ENCODE measurements at regions not wholly inside any gene's neighbourhood (a gene's known extent, or its start where the extent isn't known, plus 50 kb on each side); places are given as distances from the start of the nearest gene placed in this dataset.
"Not testable (repeated sequence)": the region's sequence is repeated elsewhere in the genome, so short reads cannot be mapped to it uniquely, and the experiment has no call there.

DNA sequence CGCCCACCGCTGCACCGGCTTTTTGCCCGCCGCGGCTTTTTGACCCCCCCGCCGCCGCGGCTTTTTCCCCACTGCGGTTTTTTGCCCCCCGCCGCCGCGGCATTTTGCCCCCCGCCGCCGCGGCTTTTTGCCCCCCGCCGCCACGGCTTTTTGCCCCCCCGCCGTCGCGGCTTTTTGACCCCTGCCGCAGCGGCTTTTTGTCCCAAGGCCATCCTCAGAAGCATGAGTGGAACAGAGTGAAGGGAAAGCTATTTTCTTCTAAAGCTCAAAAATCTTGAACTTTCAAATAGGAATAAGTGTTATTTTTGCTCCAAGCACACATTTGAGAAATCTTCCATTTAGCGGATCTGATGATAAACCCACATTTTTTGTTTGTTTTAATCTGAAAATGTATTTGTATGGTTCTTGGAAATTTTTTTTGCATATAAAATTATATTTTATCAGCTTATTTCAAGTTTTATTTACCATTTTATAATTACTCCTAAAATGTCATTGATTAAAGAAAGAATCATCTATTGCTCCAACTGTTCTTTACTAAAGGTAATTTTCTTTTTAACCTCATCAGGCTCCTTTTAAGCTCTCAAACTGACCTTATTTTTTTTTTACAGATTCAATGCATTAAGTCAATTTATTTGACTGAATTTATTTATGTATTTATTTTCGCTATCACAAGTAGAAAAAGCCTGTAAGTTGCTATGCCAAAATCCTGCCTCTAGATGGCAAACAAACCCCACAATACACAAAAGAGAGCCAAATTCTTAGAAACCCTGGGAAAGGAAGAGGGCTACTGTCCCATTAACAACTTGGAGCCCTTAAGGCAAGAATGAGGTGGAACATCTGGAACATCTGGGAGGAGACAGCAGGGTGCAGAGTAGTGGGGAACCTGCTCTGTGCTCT, 460.3 kb downstream of the ZNF33B start:
- peak in 1 of 2 experiments; percentile 3 for DNase-seq

DNA sequence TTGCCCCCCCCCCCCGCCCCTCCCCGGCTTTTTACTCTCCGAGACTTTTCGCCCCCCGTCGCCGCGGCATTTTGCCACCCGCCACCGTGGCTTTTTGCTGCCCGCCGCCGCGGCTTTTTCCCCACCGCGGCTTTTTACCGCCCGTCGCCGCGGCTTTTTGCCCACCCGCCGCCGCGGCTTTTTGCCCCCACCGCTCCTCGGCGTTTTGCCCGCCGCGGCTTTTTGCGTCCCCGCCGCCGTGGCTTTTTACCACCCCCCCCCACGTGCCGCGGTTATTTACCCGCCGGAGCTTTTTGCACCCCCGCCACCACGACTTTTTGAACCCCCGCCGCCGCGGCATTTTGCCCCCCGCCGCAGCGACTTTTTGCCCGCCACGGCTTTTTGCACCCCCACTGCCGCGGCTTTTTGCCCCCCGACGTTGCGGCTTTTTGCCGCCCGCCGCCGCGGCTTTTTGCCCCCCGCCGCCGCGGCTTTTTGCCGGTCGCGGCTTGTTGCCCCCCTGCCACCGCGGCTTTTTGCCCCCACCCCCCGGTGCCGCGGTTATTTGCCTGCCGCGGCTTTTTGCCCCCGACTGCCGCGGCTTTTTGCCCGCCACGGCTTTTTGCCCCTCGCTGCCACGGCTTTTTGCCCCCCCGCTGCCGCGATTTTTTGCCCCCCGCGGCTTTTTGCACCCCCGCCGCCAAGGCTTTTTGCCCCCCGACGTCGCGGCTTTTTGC, 461.1 kb downstream of the ZNF33B start:
- no peak for DNase-seq

DNA sequence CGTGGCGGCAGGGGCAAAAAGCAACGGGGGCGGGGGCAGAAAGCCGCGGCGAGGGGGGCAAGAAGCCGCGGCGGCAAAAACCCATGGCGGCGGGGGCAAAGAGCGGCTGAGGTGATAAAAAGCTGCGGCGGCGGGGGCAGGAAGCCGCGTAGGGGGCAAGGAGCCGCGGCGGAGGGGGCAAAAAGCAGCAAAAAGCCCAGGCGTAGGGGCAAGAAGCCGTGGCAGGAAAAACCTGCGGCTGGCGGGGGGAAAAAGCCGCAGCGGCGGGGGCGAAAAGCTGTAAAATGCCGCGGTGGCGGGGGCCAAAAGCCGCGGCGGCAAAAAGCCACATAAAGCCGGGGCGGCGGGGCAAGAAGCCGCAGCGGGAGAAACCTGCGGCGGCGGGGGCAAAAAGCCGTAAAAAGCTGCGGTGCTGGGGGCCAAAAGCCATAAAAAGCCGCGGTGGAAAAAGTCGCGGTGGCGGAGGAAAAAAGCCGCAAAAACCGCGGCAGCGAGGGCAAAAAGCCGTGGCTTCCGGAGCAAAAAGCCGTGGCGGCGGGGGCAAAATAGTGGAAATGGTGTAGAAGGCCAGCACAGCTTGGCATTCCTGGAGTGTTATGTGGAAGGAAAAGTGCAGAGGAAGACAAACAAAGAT, 487.8 kb downstream of the ZNF33B start:
- DNase-seq, result no peak

DNA sequence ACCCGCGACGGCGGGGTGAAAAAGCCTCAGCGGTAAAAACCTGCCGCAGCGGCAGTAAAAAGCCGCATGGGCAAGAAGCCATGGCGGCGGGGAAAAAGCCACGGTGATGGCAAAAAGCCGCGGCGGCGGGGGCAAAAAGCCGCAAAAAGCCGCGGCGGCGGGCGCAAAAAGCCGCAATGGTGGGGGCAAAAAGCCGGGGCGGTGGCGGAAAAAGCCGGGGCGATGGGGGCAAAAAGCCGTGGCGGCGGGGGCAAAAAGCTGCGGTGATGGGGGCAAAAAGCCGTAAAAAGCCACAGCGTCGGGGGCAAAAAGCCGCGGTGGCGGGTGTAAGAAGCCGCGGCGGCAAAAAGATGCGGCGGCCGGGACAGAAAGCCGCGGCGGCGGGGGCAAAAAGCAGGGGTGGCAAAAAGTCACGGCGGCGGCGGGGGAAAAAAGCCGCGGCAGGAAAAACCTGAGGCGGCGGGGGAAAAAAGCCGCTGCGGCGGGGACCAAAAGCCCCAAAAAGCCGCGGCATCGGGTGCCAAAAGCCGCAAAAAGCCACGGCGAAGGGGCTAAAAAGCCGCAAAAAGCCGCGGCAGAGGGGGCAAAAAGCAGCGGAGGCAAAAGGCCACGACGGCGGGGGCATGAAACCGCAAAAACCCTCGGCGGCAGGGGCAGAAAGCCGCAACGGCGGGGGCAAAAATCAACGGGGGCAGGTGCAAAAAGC, 488.5 kb downstream of the ZNF33B start:
- no peak for DNase-seq

DNA sequence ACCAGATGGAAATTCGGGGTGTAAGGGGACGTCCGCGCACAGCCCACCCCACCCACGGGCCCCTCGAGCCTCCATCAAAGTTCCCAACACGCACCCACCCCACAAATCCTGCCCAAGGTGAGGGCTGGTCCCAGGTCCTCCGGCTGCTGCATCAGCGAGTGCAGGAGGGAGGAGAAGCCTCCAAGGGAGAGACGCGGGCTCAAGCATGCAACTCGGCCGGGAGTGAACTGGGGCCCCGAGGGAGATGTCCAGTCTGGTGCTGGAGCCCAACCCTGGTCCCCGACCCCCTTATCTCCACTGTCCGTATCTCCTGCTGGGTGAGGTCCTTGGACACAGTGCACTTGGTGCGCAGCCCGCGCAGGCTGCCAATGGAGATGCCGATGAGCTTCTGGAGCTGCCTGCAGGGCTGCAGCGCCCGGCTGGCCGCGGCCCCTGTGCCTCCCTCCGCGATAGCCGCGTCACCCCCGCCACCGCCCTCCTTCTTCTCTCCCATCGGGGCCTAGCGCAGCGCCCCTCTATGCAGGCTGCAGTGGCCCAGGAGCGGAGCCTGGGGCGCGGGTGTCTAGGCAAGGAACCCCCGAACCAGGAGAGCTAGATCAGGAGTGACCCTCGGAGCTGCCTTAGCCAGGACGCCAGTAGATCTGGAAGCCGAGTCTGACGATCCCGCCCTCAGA, 489.2 kb downstream of the ZNF33B start:
- DNase-seq, result no peak

DNA sequence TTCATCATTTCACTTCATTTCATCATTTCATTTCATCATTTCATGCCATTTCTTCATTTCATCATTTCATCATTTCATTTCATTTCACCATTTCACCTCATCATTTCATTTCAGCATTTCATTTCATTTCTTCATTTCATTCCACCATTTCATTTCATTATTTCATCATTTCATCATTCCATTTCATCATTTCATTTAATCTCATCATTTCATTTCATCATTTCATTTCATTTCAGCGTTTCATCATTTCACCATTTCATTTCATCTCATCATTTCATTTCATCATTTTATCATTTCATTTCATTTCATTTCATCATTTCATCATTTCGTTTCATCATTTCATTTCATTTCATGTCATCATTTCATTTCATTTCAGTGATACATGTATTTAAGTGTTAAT, 492.2 kb downstream of the ZNF33B start:
- DNase-seq, result not testable (repeated sequence)

DNA sequence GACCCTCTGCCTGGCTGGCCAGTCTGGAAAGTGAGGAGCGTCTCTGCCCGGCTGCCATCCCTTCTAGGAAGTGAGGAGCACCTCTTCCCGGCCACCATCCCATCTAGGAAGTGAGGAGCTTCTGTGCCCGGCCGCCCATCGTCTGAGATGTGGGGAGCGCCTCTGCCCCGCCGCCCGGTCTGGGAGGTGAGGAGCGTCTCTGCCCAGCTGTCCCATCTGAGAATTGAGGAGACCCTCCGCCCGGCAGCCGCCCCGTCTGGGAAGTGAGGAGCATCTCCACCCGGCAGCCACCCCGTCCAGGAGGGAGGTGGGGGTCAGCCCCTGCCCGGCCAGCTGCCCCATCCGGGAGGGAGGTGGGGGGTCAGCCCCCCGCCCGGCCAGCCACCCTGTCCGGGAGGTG, 500.3 kb downstream of the ZNF33B start:
- DNase-seq, result not testable (repeated sequence)

DNA sequence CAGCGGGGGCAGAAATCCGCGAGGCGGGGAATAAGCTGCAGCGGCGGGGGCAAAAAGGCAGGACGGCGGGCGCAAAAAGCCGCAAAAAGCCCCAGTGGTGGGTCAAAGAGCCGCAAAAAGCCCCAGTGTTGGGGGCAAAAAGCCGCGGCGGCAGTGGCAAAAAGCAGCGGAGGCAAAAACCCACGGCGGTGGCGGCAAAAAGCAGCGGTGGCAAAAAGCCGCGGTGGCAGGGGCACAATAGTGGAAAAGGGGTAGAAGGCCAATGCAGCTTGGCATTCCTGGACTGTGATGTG, 525.3 kb downstream of the ZNF33B start:
- DNase-seq, result no peak

DNA sequence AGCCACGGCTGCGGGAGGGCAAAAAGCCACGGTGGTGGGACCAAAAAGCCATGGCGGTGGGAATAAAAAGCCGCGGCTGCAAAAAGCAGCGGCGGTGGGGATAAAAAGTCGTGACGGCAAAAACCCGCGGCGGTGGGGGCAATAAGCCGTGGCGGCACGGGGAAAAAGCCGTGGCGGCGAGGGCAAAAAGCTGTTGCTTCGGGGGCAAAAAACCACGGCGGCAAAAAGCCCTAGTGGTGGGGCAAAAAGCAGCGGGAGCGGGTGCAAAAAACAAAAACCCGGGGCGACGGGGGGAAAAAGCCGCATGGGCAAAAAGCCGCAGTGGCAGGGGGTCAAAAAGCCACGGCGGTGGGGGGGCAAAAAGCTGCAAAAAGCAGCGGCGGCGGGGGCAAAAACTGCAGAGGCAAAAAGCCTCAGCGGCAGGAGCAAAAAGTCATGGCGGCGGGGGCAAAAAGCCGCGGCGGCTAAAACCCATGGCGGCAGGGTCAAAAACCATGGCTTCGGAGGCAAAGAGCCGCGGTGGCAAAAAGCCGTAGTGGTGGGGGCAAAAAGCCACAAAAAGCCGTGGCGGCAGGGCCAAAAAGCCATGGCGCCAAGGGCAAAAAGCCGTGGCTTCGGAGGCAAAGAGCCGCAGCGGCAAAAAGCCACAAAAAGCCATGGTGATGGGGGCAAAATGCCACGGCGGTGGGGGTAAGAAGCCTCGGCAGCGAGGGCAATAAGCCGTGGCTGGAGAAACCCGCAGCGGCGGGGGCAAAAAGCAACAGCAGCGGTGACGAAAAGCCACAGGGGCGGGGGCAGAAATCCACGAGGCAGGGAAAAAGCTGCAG, 525.8 kb downstream of the ZNF33B start:
- DNase-seq, result no peak

DNA sequence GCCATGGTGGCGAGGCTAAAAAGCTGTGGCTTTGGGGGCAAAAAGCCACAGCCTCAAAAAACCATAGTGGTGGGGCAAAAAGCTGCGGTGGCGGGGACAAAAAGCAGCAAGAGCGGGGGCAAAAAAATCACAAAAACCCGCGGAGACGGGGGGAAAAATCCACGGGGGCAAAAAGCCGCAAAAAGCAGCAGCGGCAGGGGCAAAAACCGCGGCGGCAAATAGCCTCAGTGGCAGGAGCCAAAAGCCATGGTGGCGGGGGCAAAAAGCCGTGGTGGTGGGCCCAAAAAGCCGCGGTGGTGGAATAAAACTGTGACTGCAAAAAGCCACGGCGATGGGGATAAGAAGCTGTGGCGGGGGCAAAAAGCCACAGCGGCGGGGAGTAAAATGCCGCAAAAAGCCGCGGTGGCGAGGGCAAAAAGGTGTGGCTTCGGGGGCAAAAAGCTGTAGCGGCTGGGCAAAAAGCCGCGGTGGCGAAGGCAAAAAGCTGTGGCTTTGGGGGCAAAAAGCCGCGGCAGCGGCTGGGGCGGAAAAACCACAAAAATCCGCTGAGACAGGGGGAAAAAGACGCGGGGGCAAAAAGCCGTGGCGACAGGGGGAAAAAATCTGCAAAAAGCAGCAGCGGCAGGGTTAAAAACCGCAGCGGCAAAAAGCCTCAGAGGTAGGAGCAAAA, 526.6 kb downstream of the ZNF33B start:
- no peak for DNase-seq

DNA sequence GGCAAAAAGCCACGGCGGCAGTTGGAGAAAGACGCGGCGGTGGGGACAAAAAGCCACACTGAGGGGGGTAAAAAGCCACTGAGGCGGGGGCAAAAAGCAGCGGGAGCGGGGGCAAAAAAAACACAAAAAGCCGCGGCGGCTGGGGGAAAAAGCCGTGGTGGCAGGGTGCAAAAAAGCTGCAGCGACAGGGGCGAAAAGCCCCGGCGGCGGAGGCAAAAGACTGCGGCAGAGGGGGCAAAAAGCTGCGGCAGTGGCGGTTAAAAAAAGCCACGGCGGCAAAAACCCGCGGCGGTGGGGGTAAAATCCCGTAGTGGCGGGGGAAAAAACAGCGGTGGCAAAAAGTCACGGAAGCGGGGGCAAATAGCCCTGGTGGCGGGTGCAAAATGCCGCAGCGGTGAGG, 527.3 kb downstream of the ZNF33B start:
- no peak for DNase-seq

All from activated CD4-positive, alpha-beta T cell treated with anti-CD3 and anti-CD28 coated beads, Interleukin-2, amount 50 U/mL, for 48 hours (primary cell).